HepG2 (cell line): ENCODE measurements at regions not wholly inside any gene's neighbourhood (a gene's known extent, or its start where the extent isn't known, plus 50 kb on each side); places are given as distances from the start of the nearest gene placed in this dataset.

ENCODE experiments used
- ATAC-seq: fragments of 200-7000 bp; cut with Tn5 transposase; 3 replicates; pipeline ENCODE4 v1.9.1; 2020; ENCODE audit warnings: mild to moderate bottlenecking, moderate library complexity
- BruUV-seq: library from RNA; stranded (reverse); fragments of 400-500 nt; replicated peaks from 2 replicates; lab custom pipeline; 2021; lab: Mats Ljungman, UMichigan
- CTCF ChIA-PET: fragments of 300-600 bp; formaldehyde crosslinking; extraction: SDS; loops from one replicate; lab custom pipeline; 2021; ENCODE audit warnings: low total read pairs, inconsistent platforms, low intra/inter-chr PET ratio; lab: Yijun Ruan, JAX
- POLR2A ChIA-PET: fragments of 350-600 bp; sonication (Branson Sonifier 250); formaldehyde crosslinking; loops from one replicate; lab custom pipeline; 2020; ENCODE audit warnings: antibody characterized with exemption, inconsistent platforms; lab: Yijun Ruan, JAX
- DNase-seq: peaks from one replicate; pipeline ENCODE4 v3.0.0-alpha.2; 2015; ENCODE audit warnings: low spot score
- FAIRE-seq: peaks from 3 replicates; lab custom pipeline; 2011; peaks lifted over from hg19 to GRCh38; lab: Jason Lieb, UNC
- H2AFZ ChIP-seq: one replicate; pipeline ENCODE4 v1.6.1; 2011; ENCODE audit warnings: low read length, inconsistent platforms
- H3K27ac ChIP-seq: fragments of 300-600 bp; 3 replicates; pipeline ENCODE4 v1.8.0; 2011; ENCODE audit warnings: mixed run types, mild to moderate bottlenecking, mixed read lengths, low read length, inconsistent platforms; ENCODE audit not compliant: insufficient read depth; ENCODE audit errors: extremely low read length
- H3K27me3 ChIP-seq, 2 experiments: fragments of 200-600 bp in 1 of 2; 2 replicates in 1 of 2; 3 replicates in 1 of 2; pipeline versions ENCODE4 v1.6.0 to v1.8.0; 2011; ENCODE audit warnings: low read length in 2 of 2, mild to moderate bottlenecking in 2 of 2, moderate library complexity in 2 of 2, inconsistent platforms in 1 of 2; ENCODE audit not compliant: insufficient read depth in 2 of 2, control insufficient read depth in 1 of 2
- H3K36me3 ChIP-seq, 2 experiments: fragments of 200-600 bp in 1 of 2; replicated peaks in 1 of 2; 2 replicates in 1 of 2; 3 replicates in 1 of 2; pipeline versions ENCODE4 v1.5.1 to v1.8.0; 2011; ENCODE audit warnings: low read length in 2 of 2, inconsistent platforms in 1 of 2; ENCODE audit not compliant: insufficient read depth in 2 of 2, control insufficient read depth in 1 of 2
- H3K4me1 ChIP-seq: 2 replicates; pipeline ENCODE4 v1.5.1; 2012; ENCODE audit warnings: low read length, inconsistent platforms; ENCODE audit not compliant: insufficient read depth
- H3K4me2 ChIP-seq: 2 replicates; pipeline ENCODE4 v1.6.0; 2011; ENCODE audit warnings: low read depth, low read length, inconsistent platforms
- H3K4me3 ChIP-seq, 3 experiments: fragments of 200-600 bp in 1 of 3; sonication (generic), shearing (Covaris generic) in 1 of 3; replicated peaks in 1 of 3; 2 replicates each; pipeline ENCODE4 v1.5.1; 2011 to 2016; ENCODE audit warnings: low read length in 3 of 3, inconsistent platforms in 2 of 3, low read depth in 2 of 3, mild to moderate bottlenecking in 2 of 3, control low read depth in 1 of 3, mixed read lengths in 1 of 3; ENCODE audit not compliant: insufficient read depth in 1 of 3
- H3K79me2 ChIP-seq: one replicate; pipeline ENCODE4 v1.6.1; 2011; ENCODE audit warnings: low read length, inconsistent platforms; ENCODE audit not compliant: insufficient read depth
- H3K9ac ChIP-seq: 2 replicates; pipeline ENCODE4 v1.6.0; 2011; ENCODE audit warnings: mild to moderate bottlenecking, low read depth, low read length, inconsistent platforms; ENCODE audit not compliant: insufficient read depth
- H3K9me3 ChIP-seq: 2 replicates; pipeline ENCODE4 v1.5.1; 2012; ENCODE audit warnings: mild to moderate bottlenecking, low read length
- H4K20me1 ChIP-seq: 2 replicates; pipeline ENCODE4 v1.6.0; 2011; ENCODE audit warnings: inconsistent platforms, mild to moderate bottlenecking, low read length, moderate library complexity; ENCODE audit not compliant: insufficient read depth
- ATF7-NPFF ChIP-seq: sonication (generic); formaldehyde crosslinking; IDR thresholded peaks from 2 replicates; pipeline ENCODE4 v1.8.1; 2023; ENCODE audit warnings: mild to moderate bottlenecking, low read depth, missing genetic modification reagents, moderate library complexity
- FOXC1 ChIP-seq: sonication (generic); formaldehyde crosslinking; IDR thresholded peaks from 2 replicates; pipeline ENCODE4 v1.8.0; 2022; ENCODE audit warnings: mild to moderate bottlenecking, missing genetic modification reagents, borderline replicate concordance
- HNRNPUL1 ChIP-seq: fragments of 200-400 bp; formaldehyde crosslinking; IDR thresholded peaks from 2 replicates; pipeline ENCODE4 v1.6.1; 2017; ENCODE audit warnings: low read depth, mild to moderate bottlenecking, low read length, moderate library complexity
- IRX3 ChIP-seq: sonication (generic); formaldehyde crosslinking; IDR thresholded peaks from 2 replicates; pipeline ENCODE4 v1.8.1; 2023; ENCODE audit warnings: mild to moderate bottlenecking, low read depth, missing genetic modification reagents, borderline replicate concordance
- JUNB ChIP-seq: sonication (generic); formaldehyde crosslinking; IDR thresholded peaks from 2 replicates; pipeline ENCODE4 v1.8.0; 2022; ENCODE audit warnings: missing genetic modification reagents, mild to moderate bottlenecking, borderline replicate concordance
- MEIS2 ChIP-seq: sonication (generic); formaldehyde crosslinking; IDR thresholded peaks from 2 replicates; pipeline ENCODE4 v1.9.0; 2021; ENCODE audit warnings: mild to moderate bottlenecking, missing genetic modification reagents
- POLR2G ChIP-seq: fragments of 200-400 bp; formaldehyde crosslinking; IDR thresholded peaks from 2 replicates; pipeline ENCODE4 v1.6.1; 2018; ENCODE audit warnings: mild to moderate bottlenecking, low read depth, low read length, moderate library complexity
- RCOR2 ChIP-seq: IDR thresholded peaks from 2 replicates; pipeline ENCODE4 v1.6.1; 2016; ENCODE audit warnings: missing biosample characterization, missing genetic modification reagents
- SATB2 ChIP-seq: sonication (generic); formaldehyde crosslinking; IDR thresholded peaks from 2 replicates; pipeline ENCODE4 v1.5.0; 2020; ENCODE audit warnings: missing genetic modification reagents
- ZNF326 ChIP-seq: sonication (generic); formaldehyde crosslinking; IDR thresholded peaks from 2 replicates; pipeline ENCODE4 v1.4.0; 2020; ENCODE audit warnings: missing genetic modification reagents, borderline replicate concordance
- ZNF572 ChIP-seq: sonication (generic); formaldehyde crosslinking; IDR thresholded peaks from 2 replicates; pipeline ENCODE4 v1.5.1; 2020; ENCODE audit warnings: mild to moderate bottlenecking, missing genetic modification reagents
- ZNF709 ChIP-seq: sonication (generic); formaldehyde crosslinking; IDR thresholded peaks from 2 replicates; pipeline ENCODE4 v1.5.0; 2020; ENCODE audit warnings: mild to moderate bottlenecking, missing genetic modification reagents
- ZNF775 ChIP-seq: sonication (generic); formaldehyde crosslinking; IDR thresholded peaks from 2 replicates; pipeline ENCODE4 v1.4.0; 2020; ENCODE audit warnings: missing genetic modification reagents, mild to moderate bottlenecking, moderate library complexity, borderline replicate concordance
- ZNF883 ChIP-seq: sonication (generic); formaldehyde crosslinking; IDR thresholded peaks from 2 replicates; pipeline ENCODE4 v1.5.1; 2020; ENCODE audit warnings: mild to moderate bottlenecking, missing genetic modification reagents; ENCODE audit errors: not compliant biosample characterization
- WGBS: methylation state at CpG from one replicate; pipeline ENCODE4 v1.1.6; 2017; ENCODE audit warnings: low lambda C conversion rate; 5-methylcytosine and 5-hydroxymethylcytosine counted together
- in situ Hi-C: cut with HindIII; loops from 2 replicates; pipeline ENCODE4 v1.10.0; 2017; ENCODE audit warnings: low pct_unique_long_range_greater_than_20kb; ENCODE audit not compliant: extremely low pct_ligation_motif_present
- intact Hi-C: fragments of 100-400 bp; cut with micrococcal nuclease; formaldehyde crosslinking; loops from one replicate; pipeline ENCODE4 v1.10.0; 2022; ENCODE audit not compliant: unreplicated experiment
- TF ChIP-seq, protein P1 (sequence below), 2 experiments: sonication (generic) in 1 of 2; formaldehyde crosslinking in 1 of 2; IDR thresholded peaks; 2 replicates each; pipeline versions ENCODE4 v1.5.1 to v1.6.1; 2011 to 2020; ENCODE audit warnings: borderline replicate concordance in 1 of 2, low read depth in 1 of 2, low read length in 1 of 2, mild to moderate bottlenecking in 1 of 2, missing genetic modification reagents in 1 of 2, moderate library complexity in 1 of 2
- TF ChIP-seq, protein P2 (sequence below): sonication (generic); formaldehyde crosslinking; IDR thresholded peaks from 2 replicates; pipeline ENCODE4 v1.5.1; 2020; ENCODE audit warnings: mild to moderate bottlenecking, missing genetic modification reagents, moderate library complexity

DNA sequence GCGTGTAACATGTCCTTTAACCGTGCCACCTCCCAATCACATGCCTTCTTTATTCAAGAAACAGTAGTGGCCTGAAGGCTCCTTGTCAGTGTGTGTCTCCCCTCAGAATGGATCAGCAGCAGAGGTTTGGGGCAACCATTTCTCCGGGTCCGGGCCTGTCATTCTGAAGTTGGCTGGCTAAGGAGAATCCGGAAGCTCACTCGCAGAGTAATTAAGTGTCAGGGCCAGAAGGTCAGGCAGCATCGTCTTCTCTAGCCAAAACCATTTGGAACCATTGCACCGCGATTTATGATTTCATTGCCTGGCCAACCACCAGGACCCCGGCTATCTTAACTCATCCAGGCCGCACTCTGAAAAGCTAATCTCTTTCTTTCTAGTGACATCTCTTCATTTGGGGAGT, 550.8 kb downstream of the EFNB2 start:
- FAIRE-seq: no peak
- Histone ChIP-seq H2AFZ (no peak overlapping the region), H3K4me2 (no peak overlapping the region), H3K9ac (no peak overlapping the region), H3K79me2 (no peaks in the 10 kb centered on the region), H3K4me3 (no peak overlapping the region), H3K27ac (no peak overlapping the region), H3K4me1 (no peaks in the 10 kb centered on the region), H4K20me1 (no peaks in the 10 kb centered on the region), H3K9me3 (peaks cover 6% of the 10 kb centered on the region), H3K36me3 (no peaks in the 10 kb centered on the region), H3K27me3 (no peaks in the 10 kb centered on the region)
- ATAC-seq: no peak
- CTCF ChIA-PET: no interaction called here
- POLR2A ChIA-PET: no interaction called here
- BruUV-seq: no TSS peak
- 31% methylated on average over 11 of the region's 11 CpGs for WGBS
- no peak for DNase-seq
- intact Hi-C loops (loop anchor here (5.0 kb wide), 1 partner anchor 1402 kb away; no protein-coding TSS in a partner anchor), in situ Hi-C loops (no loop called here)
- TF ChIP-seq, protein P1, sequence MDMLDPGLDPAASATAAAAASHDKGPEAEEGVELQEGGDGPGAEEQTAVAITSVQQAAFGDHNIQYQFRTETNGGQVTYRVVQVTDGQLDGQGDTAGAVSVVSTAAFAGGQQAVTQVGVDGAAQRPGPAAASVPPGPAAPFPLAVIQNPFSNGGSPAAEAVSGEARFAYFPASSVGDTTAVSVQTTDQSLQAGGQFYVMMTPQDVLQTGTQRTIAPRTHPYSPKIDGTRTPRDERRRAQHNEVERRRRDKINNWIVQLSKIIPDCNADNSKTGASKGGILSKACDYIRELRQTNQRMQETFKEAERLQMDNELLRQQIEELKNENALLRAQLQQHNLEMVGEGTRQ (IDR thresholded peaks at IDR 0.05; ENCODE audit: low read depth, low read length): no peak
- TF ChIP-seq, protein P1 (CRISPR knock-in tag; IDR thresholded peaks at IDR 0.05; ENCODE audit: borderline replicate concordance): no peak
- TF ChIP-seq, protein P2, sequence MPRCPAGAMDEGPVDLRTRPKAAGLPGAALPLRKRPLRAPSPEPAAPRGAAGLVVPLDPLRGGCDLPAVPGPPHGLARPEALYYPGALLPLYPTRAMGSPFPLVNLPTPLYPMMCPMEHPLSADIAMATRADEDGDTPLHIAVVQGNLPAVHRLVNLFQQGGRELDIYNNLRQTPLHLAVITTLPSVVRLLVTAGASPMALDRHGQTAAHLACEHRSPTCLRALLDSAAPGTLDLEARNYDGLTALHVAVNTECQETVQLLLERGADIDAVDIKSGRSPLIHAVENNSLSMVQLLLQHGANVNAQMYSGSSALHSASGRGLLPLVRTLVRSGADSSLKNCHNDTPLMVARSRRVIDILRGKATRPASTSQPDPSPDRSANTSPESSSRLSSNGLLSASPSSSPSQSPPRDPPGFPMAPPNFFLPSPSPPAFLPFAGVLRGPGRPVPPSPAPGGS (CRISPR knock-in tag): no peak
- TF ChIP-seq SATB2 (no peak), JUNB (CRISPR knock-in tag) (no peak), HNRNPUL1 (no peak), FOXC1 (no peak), ZNF709 (CRISPR knock-in tag) (no peak), ATF7-NPFF (CRISPR knock-in tag) (no peak), ZNF326 (no peak), MEIS2 (CRISPR knock-in tag) (no peak), RCOR2 (CRISPR knock-in tag) (no peak), POLR2G (no peak), ZNF572 (CRISPR knock-in tag) (no peak), ZNF775 (CRISPR knock-in tag) (no peak), ZNF883 (no peak), IRX3 (CRISPR knock-in tag) (no peak)
